T-cell (primary cell): ENCODE measurements at regions not wholly inside any gene's neighbourhood (a gene's known extent, or its start where the extent isn't known, plus 50 kb on each side); places are given as distances from the start of the nearest gene placed in this dataset.

ENCODE experiments used
- ATAC-seq, 4 experiments: fragments of 200-7000 bp in 3 of 4; fragments of 150-1000 bp in 1 of 4; cut with Tn5 transposase; replicated peaks in 1 of 4; 1 replicate in 3 of 4; 2 replicates in 1 of 4; pipeline ENCODE4 v1.10.0; 2021; ENCODE audit warnings: moderate library complexity in 3 of 4, mild to moderate bottlenecking in 2 of 4, moderate number of reproducible peaks in 1 of 4
- CTCF ChIA-PET, 2 donors: fragments of 300-600 bp; sonication (Branson Sonifier 250); formaldehyde crosslinking; loops; one replicate each; lab custom pipeline; 2022; ENCODE audit warnings: antibody characterized with exemption in 2 of 2; lab: Charles Lee
- POLR2A ChIA-PET, 2 donors: fragments of 300-600 bp; sonication (Branson Sonifier 250); formaldehyde crosslinking; loops; one replicate each; lab custom pipeline; 2022; ENCODE audit warnings: antibody characterized with exemption in 2 of 2; lab: Charles Lee
- DNase-seq, 35 experiments: peaks; one replicate each; pipeline versions ENCODE4 v3.0.0 to v3.0.0-alpha.2; 2013 to 2023
- H3K27ac ChIP-seq: one replicate; pipeline ENCODE4 v1.5.1; 2013; ENCODE audit warnings: low read length
- H3K27me3 ChIP-seq, 2 experiments: replicated peaks in 1 of 2; 1 replicate in 1 of 2; 2 replicates in 1 of 2; pipeline versions ENCODE4 v1.6.1 to v1.7.0; 2013; ENCODE audit warnings: low read length in 1 of 2, mixed read lengths in 1 of 2; ENCODE audit not compliant: control insufficient read depth in 2 of 2, insufficient read depth in 2 of 2; ENCODE audit errors: extremely low read depth in 1 of 2
- H3K36me3 ChIP-seq, 2 donors: 1 replicate in 1 of 2; 2 replicates in 1 of 2; pipeline versions ENCODE4 v1.6.1 to v1.7.0; 2013; ENCODE audit warnings: low read length in 1 of 2; ENCODE audit not compliant: control insufficient read depth in 2 of 2, insufficient read depth in 1 of 2; ENCODE audit errors: extremely low read depth in 1 of 2
- H3K4me1 ChIP-seq, 2 experiments: 1 replicate in 1 of 2; 2 replicates in 1 of 2; pipeline versions ENCODE4 v1.6.1 to v1.7.0; 2013; ENCODE audit warnings: low read length in 2 of 2, mixed read lengths in 1 of 2; ENCODE audit not compliant: insufficient read depth in 2 of 2, control insufficient read depth in 1 of 2; ENCODE audit errors: extremely low read depth in 1 of 2
- H3K4me3 ChIP-seq, 2 donors: 1 replicate in 1 of 2; 2 replicates in 1 of 2; pipeline versions ENCODE4 v1.5.1 to v1.7.0; 2013; ENCODE audit warnings: mild to moderate bottlenecking in 2 of 2, low read length in 1 of 2, moderate library complexity in 1 of 2; ENCODE audit not compliant: control insufficient read depth in 1 of 2; ENCODE audit errors: extremely low read depth in 1 of 2
- H3K9me3 ChIP-seq: 2 replicates; pipeline ENCODE4 v1.7.0; 2013
- H3K27ac Mint-ChIP-seq, 2 donors: one replicate each; pipeline ENCODE4 v1.8.0; 2020 to 2021; ENCODE audit warnings: mild to moderate bottlenecking in 2 of 2, mixed read lengths in 2 of 2
- H3K27me3 Mint-ChIP-seq, 2 donors: one replicate each; pipeline ENCODE4 v1.8.0; 2021 to 2022; ENCODE audit warnings: mixed read lengths in 2 of 2
- H3K36me3 Mint-ChIP-seq: one replicate; pipeline ENCODE4 v1.8.0; 2021; ENCODE audit warnings: mixed read lengths
- H3K4me1 Mint-ChIP-seq, 3 donors: one replicate each; pipeline ENCODE4 v1.8.0; 2020 to 2022; ENCODE audit warnings: mixed read lengths in 3 of 3, mild to moderate bottlenecking in 1 of 3
- H3K4me3 Mint-ChIP-seq, 3 donors: one replicate each; pipeline ENCODE4 v1.8.0; 2020 to 2022; ENCODE audit warnings: mild to moderate bottlenecking in 3 of 3, mixed read lengths in 3 of 3, moderate library complexity in 3 of 3
- H3K9me3 Mint-ChIP-seq, 3 donors: one replicate each; pipeline ENCODE4 v1.8.0; 2020 to 2022; ENCODE audit warnings: mixed read lengths in 3 of 3
- WGBS: methylation state at CpG from one replicate; pipeline ENCODE4 v1.1.5; 2013; ENCODE audit warnings: missing lambda C conversion rate; ENCODE audit not compliant: insufficient coverage; 5-methylcytosine and 5-hydroxymethylcytosine counted together

DNA sequence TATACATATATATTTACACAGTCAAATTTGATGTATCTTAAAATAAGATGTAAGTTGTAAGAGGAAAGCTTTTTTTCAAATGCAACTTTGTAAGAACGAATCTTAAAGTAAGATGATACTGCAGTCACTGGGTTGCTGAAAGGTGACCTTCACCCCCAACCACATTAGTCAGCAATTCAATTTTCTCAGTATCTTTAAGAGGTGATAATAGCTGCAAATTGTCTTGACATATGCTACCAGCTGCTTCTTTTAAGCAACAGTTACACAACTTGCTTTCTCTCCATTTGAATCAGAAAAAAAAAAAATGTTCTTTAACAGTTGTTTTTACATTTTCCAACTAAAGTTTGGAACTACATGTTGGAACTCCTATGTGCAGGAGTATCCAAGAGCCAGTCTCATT lies 246.6 kb upstream of the CCNG1 start:
- ATAC-seq, result no peak
- H3K27ac ChIP-seq, result no peak overlapping the region

DNA sequence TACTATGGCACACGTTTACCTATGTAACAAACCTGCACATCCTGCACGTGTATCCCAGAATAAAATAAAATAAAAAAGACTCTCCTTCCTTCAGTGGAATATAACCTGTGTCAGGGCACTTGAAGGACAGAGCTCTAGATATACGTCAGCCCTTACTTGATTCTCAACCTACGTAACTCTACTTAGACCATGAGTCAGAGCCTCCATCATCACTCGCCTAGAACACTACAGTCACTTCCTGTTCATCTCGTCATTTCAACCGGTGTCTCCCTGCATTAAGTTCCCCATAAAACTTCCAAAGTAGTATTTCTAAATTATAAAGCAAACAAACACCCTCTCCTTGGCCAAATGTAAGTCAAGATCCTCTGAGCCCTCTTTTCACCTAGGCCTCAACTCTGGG lies 243.5 kb upstream of the CCNG1 start:
- no peaks in the 10 kb centered on the region for H3K4me1 ChIP-seq
- H3K27ac Mint-ChIP-seq, result no peak overlapping the region
- POLR2A ChIA-PET, result no interaction called here
- H3K27me3 Mint-ChIP-seq, result no peaks in the 10 kb centered on the region
- H3K4me3 ChIP-seq, result no peak overlapping the region
- no peaks in the 10 kb centered on the region for H3K36me3 Mint-ChIP-seq
- 79% methylated on average over 5 of the region's 7 CpGs for WGBS
- ATAC-seq (no peak), DNase-seq (no peak)
- no peak overlapping the region for H3K27ac ChIP-seq
- CTCF ChIA-PET, result no interaction called here
- H3K27me3 ChIP-seq, result no peaks in the 10 kb centered on the region
- H3K9me3 Mint-ChIP-seq, result peaks cover 5 to 13% (median 8%) of the 10 kb centered on the region in 3 donors
- H3K4me1 Mint-ChIP-seq, result no peaks in the 10 kb centered on the region
- no peak overlapping the region for H3K4me3 Mint-ChIP-seq
- H3K36me3 ChIP-seq, result no peaks in the 10 kb centered on the region
- no peaks in the 10 kb centered on the region for H3K9me3 ChIP-seq

More for the DNA sequence above, 246.6 kb upstream of the CCNG1 start:
- Mint-ChIP-seq H3K27me3 (no peaks in the 10 kb centered on the region), H3K4me1 (no peaks in the 10 kb centered on the region), H3K36me3 (no peaks in the 10 kb centered on the region), H3K9me3 (peaks cover 5 to 16% (median 8%) of the 10 kb centered on the region in 3 donors), H3K4me3 (no peak overlapping the region), H3K27ac (no peak overlapping the region)
- no peaks in the 10 kb centered on the region for H3K9me3 ChIP-seq
- no peaks in the 10 kb centered on the region for H3K27me3 ChIP-seq
- CTCF ChIA-PET, result no interaction called here
- no peaks in the 10 kb centered on the region for H3K4me1 ChIP-seq
- no CpG with 5 or more reads among the region's 1 CpG for WGBS
- H3K4me3 ChIP-seq, result no peak overlapping the region
- no peak for DNase-seq
- no peaks in the 10 kb centered on the region for H3K36me3 ChIP-seq
- POLR2A ChIA-PET, result no interaction called here

DNA sequence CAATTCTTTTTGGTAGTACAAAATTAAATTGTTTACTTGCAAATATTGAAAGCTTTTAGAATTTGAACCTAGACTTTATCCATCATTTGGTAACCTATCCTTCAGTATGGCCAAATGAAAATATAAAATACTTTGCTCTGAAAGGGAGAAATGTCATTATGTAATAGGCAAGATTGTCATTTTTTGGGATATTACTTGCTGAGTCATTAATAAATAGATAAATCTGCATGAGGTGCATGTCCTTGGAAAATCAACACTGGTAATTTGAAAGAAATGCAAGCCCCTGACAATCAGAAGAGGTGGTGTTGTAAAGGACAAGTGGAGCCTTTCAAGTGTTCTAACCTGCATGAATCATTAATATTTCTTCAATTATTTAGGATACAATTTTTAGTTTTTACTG lies 231.8 kb upstream of the CCNG1 start:
- Histone ChIP-seq H3K4me3 (no peak overlapping the region), H3K27me3 (no peaks in the 10 kb centered on the region), H3K9me3 (no peaks in the 10 kb centered on the region), H3K4me1 (no peaks in the 10 kb centered on the region), H3K27ac (no peak overlapping the region), H3K36me3 (no peaks in the 10 kb centered on the region)
- Mint-ChIP-seq H3K4me1 (no peaks in the 10 kb centered on the region), H3K4me3 (no peak overlapping the region), H3K36me3 (no peaks in the 10 kb centered on the region), H3K9me3 (peaks cover 7 to 21% (median 17%) of the 10 kb centered on the region in 3 donors), H3K27ac (no peak overlapping the region), H3K27me3 (no peaks in the 10 kb centered on the region)
- ATAC-seq (no peak), DNase-seq (no peak)
- CTCF ChIA-PET, result interaction anchor here in 1 of 2 donors (0.9 kb wide), 1 partner anchor 55 kb away, joined by 3 read pairs; no protein-coding TSS in a partner anchor
- POLR2A ChIA-PET, result interaction anchor here in 1 of 2 donors (0.5 kb wide), 1 partner anchor 19 kb away, joined by 3 read pairs; no protein-coding TSS in a partner anchor

DNA sequence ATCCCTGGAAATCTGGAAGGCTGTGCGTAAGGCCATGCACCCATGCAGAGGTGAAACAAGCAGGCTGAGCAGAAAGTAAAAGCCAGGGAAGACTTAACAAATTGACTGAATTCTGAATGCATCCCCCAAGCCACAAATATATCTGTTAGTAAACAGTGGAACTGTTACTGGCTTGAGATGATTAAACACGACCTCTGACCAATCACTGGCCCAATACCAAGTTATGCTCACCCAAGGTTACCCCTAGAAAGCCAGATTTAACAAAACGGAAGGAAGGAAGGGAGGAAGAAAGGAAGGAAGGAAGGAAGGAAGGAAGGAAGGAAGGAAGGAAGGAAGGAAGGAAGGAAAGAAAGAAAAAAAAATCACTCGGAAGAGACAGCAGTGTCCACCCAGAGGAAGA lies 215.8 kb upstream of the CCNG1 start:
- WGBS, result no CpG with 5 or more reads among the region's 4 CpGs
- ATAC-seq (no peak), DNase-seq (no peak)
- CTCF ChIA-PET, result no interaction called here
- H3K4me1 ChIP-seq, result no peaks in the 10 kb centered on the region
- H3K36me3 Mint-ChIP-seq, result no peaks in the 10 kb centered on the region
- POLR2A ChIA-PET, result no interaction called here
- H3K27me3 Mint-ChIP-seq, result no peaks in the 10 kb centered on the region
- no peak overlapping the region for H3K4me3 Mint-ChIP-seq
- no peak overlapping the region for H3K4me3 ChIP-seq
- H3K4me1 Mint-ChIP-seq, result no peaks in the 10 kb centered on the region
- H3K27me3 ChIP-seq, result no peaks in the 10 kb centered on the region
- no peaks in the 10 kb centered on the region for H3K36me3 ChIP-seq
- H3K27ac ChIP-seq, result no peak overlapping the region
- no peak overlapping the region for H3K27ac Mint-ChIP-seq
- peaks cover 0 to 5% (median 3%) of the 10 kb centered on the region in 3 donors for H3K9me3 Mint-ChIP-seq
- no peaks in the 10 kb centered on the region for H3K9me3 ChIP-seq

DNA sequence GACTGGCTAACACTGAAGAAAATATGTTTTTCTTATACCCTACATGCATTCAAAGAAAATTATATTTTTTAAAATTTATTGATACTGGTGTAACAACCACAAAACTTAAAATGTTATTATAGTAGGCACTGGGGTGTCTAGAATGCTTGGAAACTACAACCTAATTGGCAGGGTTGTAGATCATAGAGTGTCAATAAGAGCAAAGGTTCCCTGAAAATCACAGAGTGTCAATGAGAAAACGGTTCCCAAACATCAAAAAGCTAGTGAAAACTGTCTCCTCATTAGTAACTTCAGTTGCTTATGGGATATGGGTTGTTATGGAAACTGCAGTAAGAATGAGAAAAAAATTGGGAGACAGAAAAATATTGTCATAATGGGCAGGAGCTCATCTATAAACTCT lies 214.4 kb upstream of the CCNG1 start:
- no peak for DNase-seq
- ChIA-PET CTCF (no interaction called here), POLR2A (no interaction called here)
- Mint-ChIP-seq H3K36me3 (no peaks in the 10 kb centered on the region), H3K4me3 (no peak overlapping the region), H3K27me3 (no peaks in the 10 kb centered on the region), H3K4me1 (no peaks in the 10 kb centered on the region), H3K9me3 (peaks cover 0 to 5% (median 3%) of the 10 kb centered on the region in 3 donors), H3K27ac (no peak overlapping the region)
- Histone ChIP-seq H3K27me3 (no peaks in the 10 kb centered on the region), H3K36me3 (no peaks in the 10 kb centered on the region), H3K9me3 (no peaks in the 10 kb centered on the region), H3K27ac (no peak overlapping the region), H3K4me1 (no peaks in the 10 kb centered on the region), H3K4me3 (no peak overlapping the region)
- WGBS, result no CpG with 5 or more reads among the region's 1 CpG
- ATAC-seq, result no peak

DNA sequence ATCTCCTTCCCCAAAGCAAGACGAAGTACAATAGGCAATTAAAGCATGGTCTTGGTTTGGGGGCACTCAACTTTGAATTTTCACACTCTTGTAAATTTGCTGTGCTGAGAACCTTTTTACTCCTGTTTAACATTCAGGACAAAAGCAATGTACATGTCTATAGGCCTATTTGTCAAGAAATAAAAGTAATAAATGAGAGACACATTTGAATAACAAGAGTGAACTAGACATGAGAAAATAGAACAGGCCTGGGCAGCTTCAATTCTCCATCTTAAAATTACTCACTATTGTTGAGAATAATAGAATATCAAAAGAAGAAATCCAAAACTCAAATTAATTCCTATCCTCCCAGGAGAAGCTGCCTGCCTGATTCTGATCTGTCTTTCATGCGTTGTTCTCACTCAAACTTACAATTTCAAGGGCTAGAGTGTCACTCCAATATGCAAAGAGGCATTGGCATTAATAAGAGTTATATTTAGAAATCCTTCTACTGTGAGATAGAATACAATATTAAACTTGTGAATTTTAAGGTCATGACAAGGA lies 192.9 kb upstream of the CCNG1 start:
- ATAC-seq, result no peak
- CTCF ChIA-PET, result no interaction called here
- no CpG with 5 or more reads among the region's 2 CpGs for WGBS

DNA sequence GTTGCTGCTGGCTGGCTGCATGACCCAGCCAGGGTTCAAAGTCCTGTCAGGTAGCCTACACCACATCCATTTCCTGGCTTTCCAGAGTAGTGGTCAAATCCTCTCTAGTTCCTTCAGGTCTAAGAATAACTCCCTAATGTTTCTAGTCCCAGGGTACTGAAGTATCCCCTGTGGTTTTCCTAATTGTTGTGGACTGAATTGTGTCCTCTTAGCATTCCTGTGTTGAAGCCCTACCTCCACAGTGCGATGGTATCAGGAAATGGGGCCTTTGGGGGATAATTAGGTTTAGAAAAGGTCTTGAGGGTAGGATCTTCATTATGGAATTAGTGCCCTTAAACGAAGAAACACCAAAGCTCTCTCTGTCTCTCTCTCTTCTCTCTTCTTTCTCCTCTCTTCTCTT lies 191.8 kb upstream of the CCNG1 start:
- Histone ChIP-seq H3K27me3 (no peaks in the 10 kb centered on the region), H3K36me3 (no peaks in the 10 kb centered on the region), H3K9me3 (no peaks in the 10 kb centered on the region), H3K4me3 (no peak overlapping the region), H3K27ac (no peak overlapping the region), H3K4me1 (no peaks in the 10 kb centered on the region)
- Mint-ChIP-seq H3K27me3 (no peaks in the 10 kb centered on the region), H3K36me3 (no peaks in the 10 kb centered on the region), H3K9me3 (peaks cover 0 to 5% (median 0%) of the 10 kb centered on the region in 3 donors), H3K4me3 (no peak overlapping the region), H3K27ac (no peak overlapping the region), H3K4me1 (no peaks in the 10 kb centered on the region)
- DNase-seq (no peak), ATAC-seq (no peak)
- WGBS, result 33% methylated on average over 1 of the region's 2 CpGs
- ChIA-PET CTCF (no interaction called here), POLR2A (no interaction called here)

More for the DNA sequence above, 192.9 kb upstream of the CCNG1 start:
- H3K4me1 ChIP-seq, result no peaks in the 10 kb centered on the region
- Mint-ChIP-seq H3K9me3 (peaks cover 0 to 3% (median 0%) of the 10 kb centered on the region in 3 donors), H3K4me3 (no peak overlapping the region), H3K27ac (no peak overlapping the region), H3K27me3 (no peaks in the 10 kb centered on the region), H3K4me1 (no peaks in the 10 kb centered on the region), H3K36me3 (no peaks in the 10 kb centered on the region)
- no peaks in the 10 kb centered on the region for H3K27me3 ChIP-seq
- H3K9me3 ChIP-seq, result no peaks in the 10 kb centered on the region
- H3K36me3 ChIP-seq, result no peaks in the 10 kb centered on the region
- no peak for DNase-seq
- no peak overlapping the region for H3K4me3 ChIP-seq
- no peak overlapping the region for H3K27ac ChIP-seq
- POLR2A ChIA-PET, result no interaction called here
